ENCODE measurements at regions not wholly inside any gene's neighbourhood (a gene's known extent, or its start where the extent isn't known, plus 50 kb on each side); places are given as distances from the start of the nearest gene placed in this dataset.

DNA sequence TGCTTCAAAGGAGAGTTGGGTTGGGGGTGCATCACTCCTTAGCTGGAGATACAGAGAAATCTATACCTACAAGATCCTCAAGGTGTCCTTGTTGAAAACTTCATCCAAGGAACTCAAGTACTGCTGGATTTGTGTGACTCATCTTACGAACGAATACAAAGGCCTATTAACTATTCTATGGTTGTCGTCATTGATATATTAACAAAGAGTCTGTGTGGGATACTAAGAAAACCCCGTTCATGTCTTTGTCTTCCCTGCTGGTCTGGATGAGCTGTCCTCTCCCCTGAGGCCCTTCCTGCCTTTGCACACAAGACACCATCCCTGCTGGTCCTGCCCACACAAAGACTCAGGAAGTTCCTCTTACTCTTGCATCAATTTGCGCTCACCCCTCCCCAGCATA, 54.9 kb upstream of the IRF2 start:
- DNase-seq (ENCODE audit: low read depth in 3 of 3, low spot score in 1 of 3), result no peak

DNA sequence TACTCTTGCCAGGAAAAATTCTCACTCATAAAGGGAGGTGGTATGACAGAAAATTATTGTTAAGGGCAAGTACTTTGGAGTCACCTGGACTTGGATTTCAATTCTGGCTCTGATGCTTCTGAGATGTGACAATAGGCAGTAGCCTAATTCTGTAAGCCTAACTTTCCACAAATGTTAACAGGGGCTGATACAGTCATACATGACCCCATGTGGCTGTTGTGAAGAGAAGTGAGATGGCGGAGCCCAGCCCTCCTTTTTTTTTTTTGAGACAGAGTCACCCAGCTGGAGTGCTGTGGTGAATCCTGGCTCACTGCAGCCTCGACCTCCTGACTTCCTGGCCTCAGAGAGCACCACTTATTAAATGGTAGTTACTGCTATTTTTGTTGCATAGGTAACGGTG, 54.4 kb upstream of the IRF2 start:
- DNase-seq (ENCODE audit: low read depth in 3 of 3, low spot score in 1 of 3), result no peak

DNA sequence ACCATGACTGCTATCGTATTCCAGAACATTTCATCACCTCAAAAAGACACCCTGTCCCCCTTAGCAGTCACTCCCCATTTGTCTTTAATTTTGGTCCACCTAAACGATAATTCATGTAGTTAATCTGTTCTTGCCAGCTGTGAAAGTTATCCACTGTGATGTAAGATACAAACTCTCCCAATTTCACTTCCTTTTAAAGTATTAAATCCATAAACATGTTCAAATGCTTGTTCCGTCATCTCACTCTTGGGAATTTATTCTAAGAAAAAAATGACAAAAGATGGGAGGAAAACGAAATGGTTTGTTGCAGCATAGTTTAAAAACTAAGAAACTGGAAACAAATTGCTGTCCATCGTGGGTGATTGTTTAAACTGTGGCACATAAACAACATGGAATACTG, 53.7 kb upstream of the IRF2 start:
- no peak for DNase-seq (ENCODE audit: low read depth in 3 of 3, low spot score in 1 of 3)

DNA sequence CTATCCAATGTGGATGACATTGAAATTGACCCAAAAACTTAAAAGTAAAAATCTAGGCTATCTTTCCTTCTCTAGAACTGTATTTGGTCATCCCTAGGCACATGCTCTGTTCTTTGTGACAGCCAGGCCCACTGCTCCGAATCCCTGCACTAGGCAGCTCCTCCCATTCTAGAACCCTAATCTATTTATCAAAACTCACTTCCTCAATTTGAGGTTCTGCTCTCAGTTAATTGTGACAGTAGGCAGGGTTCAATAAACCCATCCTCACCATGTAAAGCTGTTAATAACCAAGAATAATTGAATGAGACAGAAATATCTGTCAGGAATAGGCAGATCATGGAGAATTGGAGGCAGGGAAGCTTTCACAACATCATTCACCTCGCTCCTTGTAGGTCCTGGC, 51.9 kb upstream of the IRF2 start:
- no peak for DNase-seq (ENCODE audit: low read depth in 3 of 3, low spot score in 1 of 3)

Data from stimulated activated CD4-positive, alpha-beta T cell treated with anti-CD3 and anti-CD28 coated beads, TNF-alpha, amount 100 ng/mL, for 1 hour (primary cell).